NCI-H2029 treated with DMSO at 0.1 percent for 48 hours (cell line): ENCODE measurements at regions not wholly inside any gene's neighbourhood (a gene's known extent, or its start where the extent isn't known, plus 50 kb on each side); places are given as distances from the start of the nearest gene placed in this dataset.

Experiments used
- DNase-seq: peaks from one replicate; lab custom pipeline; 2025; lab: John Stamatoyannopoulos, UW

GRCh38 chr11:109554951-109555350 is 133.0 kb downstream of the C11orf87 start:
- no peak for DNase-seq

- DNase-seq, result no peak
Observed at GRCh38 chr11:109564241-109564640, 142.3 kb downstream of the C11orf87 start.

GRCh38 chr11:109582470-109582869 is 160.5 kb downstream of the C11orf87 start:
- no peak for DNase-seq

- no peak for DNase-seq
Observed at GRCh38 chr11:109584001-109584972, 162.3 kb downstream of the C11orf87 start.

- no peak for DNase-seq
Observed at GRCh38 chr11:109586789-109587188, 164.8 kb downstream of the C11orf87 start.

GRCh38 chr11:109590782-109591181 is 168.8 kb downstream of the C11orf87 start:
- peak; percentile 9 for DNase-seq

GRCh38 chr11:109597336-109597735 is 175.3 kb downstream of the C11orf87 start:
- DNase-seq, result no peak

- no peak for DNase-seq
Observed at GRCh38 chr11:109604481-109605400, 182.8 kb downstream of the C11orf87 start.

- DNase-seq, result no peak
Observed at GRCh38 chr11:109606256-109606655, 184.3 kb downstream of the C11orf87 start.

- DNase-seq, result no peak
Observed at GRCh38 chr11:109609454-109610185, 187.6 kb downstream of the C11orf87 start.

- DNase-seq, result no peak
Observed at GRCh38 chr11:109612496-109612895, 190.5 kb downstream of the C11orf87 start.

GRCh38 chr11:109619498-109619897 is 197.5 kb downstream of the C11orf87 start:
- no peak for DNase-seq

GRCh38 chr11:109629734-109630133 is 207.7 kb downstream of the C11orf87 start:
- no peak for DNase-seq

GRCh38 chr11:109641549-109641948 is 219.6 kb downstream of the C11orf87 start:
- DNase-seq, result no peak

- no peak for DNase-seq
Observed at GRCh38 chr11:109644152-109644551, 222.2 kb downstream of the C11orf87 start.

- DNase-seq, result no peak
Observed at GRCh38 chr11:109648804-109649203, 226.8 kb downstream of the C11orf87 start.

GRCh38 chr11:109654091-109654490 is 232.1 kb downstream of the C11orf87 start:
- DNase-seq, result no peak

- no peak for DNase-seq
Observed at GRCh38 chr11:109658190-109658589, 236.2 kb downstream of the C11orf87 start.

- no peak for DNase-seq
Observed at GRCh38 chr11:109667719-109668118, 245.7 kb downstream of the C11orf87 start.

- DNase-seq, result no peak
Observed at GRCh38 chr11:109668973-109669634, 247.1 kb downstream of the C11orf87 start.

GRCh38 chr11:109677231-109677630 is 255.2 kb downstream of the C11orf87 start:
- no peak for DNase-seq
